Hepatocyte (in vitro differentiated cells): ENCODE measurements at regions not wholly inside any gene's neighbourhood (a gene's known extent, or its start where the extent isn't known, plus 50 kb on each side); places are given as distances from the start of the nearest gene placed in this dataset.

Experiments used
- EZH2 ChIP-seq: fragments of 200-600 bp; sonication (generic); IDR thresholded peaks from 2 replicates; pipeline ENCODE4 v1.6.1; 2016; ENCODE audit warnings: antibody characterized with exemption, mild to moderate bottlenecking, borderline replicate concordance
- TF ChIP-seq, protein P1 (sequence below): fragments of 200-600 bp; sonication (generic); IDR thresholded peaks from 2 replicates; pipeline ENCODE4 v1.5.1; 2016; ENCODE audit warnings: antibody characterized with exemption, mild to moderate bottlenecking; ENCODE audit not compliant: poor library complexity

- TF ChIP-seq, protein P1, sequence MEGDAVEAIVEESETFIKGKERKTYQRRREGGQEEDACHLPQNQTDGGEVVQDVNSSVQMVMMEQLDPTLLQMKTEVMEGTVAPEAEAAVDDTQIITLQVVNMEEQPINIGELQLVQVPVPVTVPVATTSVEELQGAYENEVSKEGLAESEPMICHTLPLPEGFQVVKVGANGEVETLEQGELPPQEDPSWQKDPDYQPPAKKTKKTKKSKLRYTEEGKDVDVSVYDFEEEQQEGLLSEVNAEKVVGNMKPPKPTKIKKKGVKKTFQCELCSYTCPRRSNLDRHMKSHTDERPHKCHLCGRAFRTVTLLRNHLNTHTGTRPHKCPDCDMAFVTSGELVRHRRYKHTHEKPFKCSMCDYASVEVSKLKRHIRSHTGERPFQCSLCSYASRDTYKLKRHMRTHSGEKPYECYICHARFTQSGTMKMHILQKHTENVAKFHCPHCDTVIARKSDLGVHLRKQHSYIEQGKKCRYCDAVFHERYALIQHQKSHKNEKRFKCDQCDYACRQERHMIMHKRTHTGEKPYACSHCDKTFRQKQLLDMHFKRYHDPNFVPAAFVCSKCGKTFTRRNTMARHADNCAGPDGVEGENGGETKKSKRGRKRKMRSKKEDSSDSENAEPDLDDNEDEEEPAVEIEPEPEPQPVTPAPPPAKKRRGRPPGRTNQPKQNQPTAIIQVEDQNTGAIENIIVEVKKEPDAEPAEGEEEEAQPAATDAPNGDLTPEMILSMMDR = no peak
- no peak for TF ChIP-seq EZH2
These were observed 101.9 kb downstream of the FZD1 start for GRCh38 chr7:91366091-91366490.
